ENCODE measurements at regions not wholly inside any gene's neighbourhood (a gene's known extent, or its start where the extent isn't known, plus 50 kb on each side); places are given as distances from the start of the nearest gene placed in this dataset.

DNA sequence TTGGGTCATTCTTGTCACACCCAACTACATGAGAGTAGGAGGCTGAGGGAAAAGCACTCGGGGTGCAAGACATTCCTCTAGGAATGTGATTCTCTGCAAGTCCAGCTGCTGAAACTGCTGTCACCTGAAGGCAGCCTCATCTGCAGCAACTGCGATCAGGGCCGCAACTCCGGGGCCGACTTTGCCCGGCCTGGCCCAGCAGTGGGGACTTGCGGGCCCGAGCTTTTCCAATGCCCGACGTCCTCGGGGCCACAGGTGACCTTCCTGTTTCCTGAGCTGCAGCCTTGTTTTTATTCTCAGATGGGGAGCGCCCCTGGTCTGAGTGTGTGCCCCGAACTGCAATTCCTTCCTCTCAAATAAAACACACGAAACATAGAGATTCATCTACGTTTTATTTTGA is 104.7 kb upstream of the NKX1-1 start:
- TF ChIP-seq, protein P1, sequence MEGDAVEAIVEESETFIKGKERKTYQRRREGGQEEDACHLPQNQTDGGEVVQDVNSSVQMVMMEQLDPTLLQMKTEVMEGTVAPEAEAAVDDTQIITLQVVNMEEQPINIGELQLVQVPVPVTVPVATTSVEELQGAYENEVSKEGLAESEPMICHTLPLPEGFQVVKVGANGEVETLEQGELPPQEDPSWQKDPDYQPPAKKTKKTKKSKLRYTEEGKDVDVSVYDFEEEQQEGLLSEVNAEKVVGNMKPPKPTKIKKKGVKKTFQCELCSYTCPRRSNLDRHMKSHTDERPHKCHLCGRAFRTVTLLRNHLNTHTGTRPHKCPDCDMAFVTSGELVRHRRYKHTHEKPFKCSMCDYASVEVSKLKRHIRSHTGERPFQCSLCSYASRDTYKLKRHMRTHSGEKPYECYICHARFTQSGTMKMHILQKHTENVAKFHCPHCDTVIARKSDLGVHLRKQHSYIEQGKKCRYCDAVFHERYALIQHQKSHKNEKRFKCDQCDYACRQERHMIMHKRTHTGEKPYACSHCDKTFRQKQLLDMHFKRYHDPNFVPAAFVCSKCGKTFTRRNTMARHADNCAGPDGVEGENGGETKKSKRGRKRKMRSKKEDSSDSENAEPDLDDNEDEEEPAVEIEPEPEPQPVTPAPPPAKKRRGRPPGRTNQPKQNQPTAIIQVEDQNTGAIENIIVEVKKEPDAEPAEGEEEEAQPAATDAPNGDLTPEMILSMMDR (IDR thresholded peaks at IDR 0.05), result no peak
- no peak for TF ChIP-seq POLR2A (IDR thresholded peaks at IDR 0.05)

All from testis (tissue), 2 donors.